CD4-positive, alpha-beta T cell (primary cell): ENCODE measurements at regions not wholly inside any gene's neighbourhood (a gene's known extent, or its start where the extent isn't known, plus 50 kb on each side); places are given as distances from the start of the nearest gene placed in this dataset.

Experiments used
- ATAC-seq: fragments of 200-7000 bp; cut with Tn5 transposase; one replicate; pipeline ENCODE4 v1.10.0; 2022; ENCODE audit warnings: mild to moderate bottlenecking; ENCODE audit not compliant: poor library complexity
- CTCF ChIA-PET: fragments of 350-600 bp; sonication (Branson Sonifier 250); formaldehyde crosslinking; loops from one replicate; lab custom pipeline; 2021; ENCODE audit warnings: antibody characterized with exemption, inconsistent platforms; lab: Charles Lee
- POLR2A ChIA-PET: fragments of 350-600 bp; sonication (Branson Sonifier 250); formaldehyde crosslinking; loops from one replicate; lab custom pipeline; 2021; ENCODE audit warnings: antibody characterized with exemption, inconsistent platforms; lab: Charles Lee
- DNase-seq, 14 experiments: peaks; one replicate each; pipeline ENCODE4 v3.0.0-alpha.2; 2013 to 2020; ENCODE audit warnings: mixed read lengths in 2 of 14
- H3K27ac ChIP-seq, 2 donors: one replicate each; pipeline versions ENCODE4 v1.5.1 to v1.7.0; 2013; ENCODE audit warnings: low read length in 2 of 2, low read depth in 1 of 2, mild to moderate bottlenecking in 1 of 2
- H3K27me3 ChIP-seq, 2 experiments: 1 replicate in 1 of 2; 2 replicates in 1 of 2; pipeline versions ENCODE4 v1.6.1 to v1.7.0; 2013; ENCODE audit warnings: low read length in 2 of 2, control low read depth in 1 of 2, mild to moderate bottlenecking in 1 of 2, moderate library complexity in 1 of 2; ENCODE audit not compliant: insufficient read depth in 2 of 2, control insufficient read depth in 1 of 2
- H3K36me3 ChIP-seq: one replicate; pipeline ENCODE4 v1.6.1; 2013; ENCODE audit warnings: low read length, control low read depth; ENCODE audit not compliant: insufficient read depth
- H3K4me1 ChIP-seq: one replicate; pipeline ENCODE4 v1.6.1; 2013; ENCODE audit warnings: low read length, control low read depth; ENCODE audit not compliant: insufficient read depth
- H3K4me3 ChIP-seq: one replicate; pipeline ENCODE4 v1.5.1; 2013; ENCODE audit warnings: mild to moderate bottlenecking, low read length, moderate library complexity
- H3K9me3 ChIP-seq, 2 experiments: 1 replicate in 1 of 2; 2 replicates in 1 of 2; pipeline versions ENCODE4 v1.6.1 to v1.7.0; 2013; ENCODE audit warnings: low read length in 2 of 2, mild to moderate bottlenecking in 2 of 2, control low read depth in 1 of 2, moderate library complexity in 1 of 2; ENCODE audit not compliant: control insufficient read depth in 1 of 2, insufficient read depth in 1 of 2
- H3K27ac Mint-ChIP-seq: one replicate; pipeline ENCODE4 v1.8.0; 2020; ENCODE audit warnings: mixed read lengths
- H3K27me3 Mint-ChIP-seq: one replicate; pipeline ENCODE4 v1.8.0; 2021; ENCODE audit warnings: mixed read lengths
- H3K36me3 Mint-ChIP-seq: one replicate; pipeline ENCODE4 v1.8.0; 2021; ENCODE audit warnings: low read depth, mixed read lengths
- H3K4me1 Mint-ChIP-seq: one replicate; pipeline ENCODE4 v1.8.0; 2021; ENCODE audit warnings: low read depth, mixed read lengths
- H3K4me3 Mint-ChIP-seq: one replicate; pipeline ENCODE4 v1.8.0; 2020; ENCODE audit warnings: mild to moderate bottlenecking, mixed read lengths
- H3K9me3 Mint-ChIP-seq: one replicate; pipeline ENCODE4 v1.8.0; 2020; ENCODE audit warnings: mixed read lengths
- CTCF ChIP-seq: fragments of 200-600 bp; IDR thresholded peaks from one replicate; pipeline ENCODE4 v1.8.0; 2022; ENCODE audit warnings: antibody characterized with exemption, mild to moderate bottlenecking
- intact Hi-C, 2 experiments: fragments of 100-400 bp; cut with DNase I in 1 of 2; cut with micrococcal nuclease in 1 of 2; formaldehyde crosslinking; loops; one replicate each; pipeline versions ENCODE4 v1.15.1 to v1.9.0; 2023 to 2025; cut with DNase I, micrococcal nuclease

- intact Hi-C loops, result no loop called here
- H3K9me3 Mint-ChIP-seq, result peaks cover 2% of the 10 kb centered on the region
- CTCF ChIA-PET, result no interaction called here
- H3K9me3 ChIP-seq, result peaks cover 0 to 7% of the 10 kb centered on the region in 2 experiments
- no peaks in the 10 kb centered on the region for H3K27me3 Mint-ChIP-seq
- no peak for TF ChIP-seq CTCF
- peaks cover 0 to 2% of the 10 kb centered on the region in 2 experiments for H3K27me3 ChIP-seq
- POLR2A ChIA-PET, result no interaction called here
- no peaks in the 10 kb centered on the region for H3K4me1 ChIP-seq
- H3K36me3 ChIP-seq, result no peaks in the 10 kb centered on the region
- H3K36me3 Mint-ChIP-seq, result no peaks in the 10 kb centered on the region
- H3K27ac Mint-ChIP-seq, result no peak overlapping the region
- no peak overlapping the region for H3K27ac ChIP-seq
- no peak overlapping the region for H3K4me3 ChIP-seq
- no peaks in the 10 kb centered on the region for H3K4me1 Mint-ChIP-seq
- no peak for DNase-seq
- H3K4me3 Mint-ChIP-seq, result no peak overlapping the region
- ATAC-seq, result no peak
These were observed 244.0 kb downstream of the YTHDC2 start for GRCh38 chr5:113757508-113757907.

- CTCF ChIA-PET, result no interaction called here
- POLR2A ChIA-PET, result no interaction called here
- DNase-seq (no peak), ATAC-seq (no peak)
- Mint-ChIP-seq H3K4me1 (no peaks in the 10 kb centered on the region), H3K36me3 (no peaks in the 10 kb centered on the region), H3K4me3 (no peak overlapping the region), H3K27ac (no peak overlapping the region), H3K27me3 (no peaks in the 10 kb centered on the region), H3K9me3 (peaks cover 2% of the 10 kb centered on the region)
- H3K4me1 ChIP-seq, result no peaks in the 10 kb centered on the region
- H3K36me3 ChIP-seq, result no peaks in the 10 kb centered on the region
- no peak overlapping the region for H3K27ac ChIP-seq
- no peak for TF ChIP-seq CTCF
- H3K4me3 ChIP-seq, result no peak overlapping the region
- no peaks in the 10 kb centered on the region for H3K9me3 ChIP-seq
- peaks cover 0 to 2% of the 10 kb centered on the region in 2 experiments for H3K27me3 ChIP-seq
- intact Hi-C loops, result no loop called here
These were observed 246.0 kb downstream of the YTHDC2 start for GRCh38 chr5:113759505-113759904.

GRCh38 chr5:113760486-113760885 lies 247.0 kb downstream of the YTHDC2 start:
- Mint-ChIP-seq H3K4me3 (no peak overlapping the region), H3K36me3 (no peaks in the 10 kb centered on the region), H3K9me3 (peaks cover 2% of the 10 kb centered on the region), H3K27ac (no peak overlapping the region), H3K27me3 (no peaks in the 10 kb centered on the region), H3K4me1 (no peaks in the 10 kb centered on the region)
- DNase-seq, result no peak
- H3K27ac ChIP-seq, result no peak overlapping the region
- H3K4me3 ChIP-seq, result no peak overlapping the region
- H3K36me3 ChIP-seq, result no peaks in the 10 kb centered on the region
- peaks cover 0 to 2% of the 10 kb centered on the region in 2 experiments for H3K27me3 ChIP-seq
- ChIA-PET POLR2A (no interaction called here), CTCF (no interaction called here)
- H3K4me1 ChIP-seq, result no peaks in the 10 kb centered on the region
- ATAC-seq, result no peak
- intact Hi-C loops, result no loop called here
- peaks cover 0 to 6% of the 10 kb centered on the region in 2 experiments for H3K9me3 ChIP-seq
- no peak for TF ChIP-seq CTCF
